Gastrocnemius medialis (tissue), 4 donors: ENCODE measurements at regions not wholly inside any gene's neighbourhood (a gene's known extent, or its start where the extent isn't known, plus 50 kb on each side); places are given as distances from the start of the nearest gene placed in this dataset.

Source experiments
- ATAC-seq, 2 donors: fragments of 150-250 bp; one replicate each; pipeline ENCODE4 v1.9.1; 2016
- DNase-seq, 2 donors: peaks; one replicate each; pipeline ENCODE4 v3.0.0-alpha.2; 2019
- H3K27ac ChIP-seq, 4 donors: fragments of 200-600 bp; sonication (generic); 1 replicate in 1 of 4; 2 replicates in 3 of 4; pipeline ENCODE4 v1.5.1; 2016 to 2018; ENCODE audit warnings: mild to moderate bottlenecking in 2 of 4, moderate library complexity in 1 of 4
- H3K27me3 ChIP-seq, 3 donors: fragments of 200-600 bp; sonication (generic) in 2 of 3; 1 replicate in 1 of 3; 2 replicates in 2 of 3; pipeline versions ENCODE4 v1.5.1 to v1.6.0; 2016 to 2019; ENCODE audit warnings: mild to moderate bottlenecking in 1 of 3, moderate library complexity in 1 of 3
- H3K36me3 ChIP-seq, 2 donors: fragments of 200-600 bp; sonication (generic) in 1 of 2; one replicate each; pipeline ENCODE4 v1.5.1; 2017 to 2018
- H3K4me1 ChIP-seq, 2 donors: fragments of 200-600 bp; sonication (generic) in 1 of 2; one replicate each; pipeline ENCODE4 v1.5.1; 2016 to 2017; ENCODE audit warnings: mild to moderate bottlenecking in 2 of 2
- H3K4me3 ChIP-seq, 4 donors: fragments of 200-600 bp; sonication (generic) in 3 of 4; 1 replicate in 1 of 4; 2 replicates in 3 of 4; pipeline ENCODE4 v1.5.1; 2016 to 2019; ENCODE audit warnings: mild to moderate bottlenecking in 2 of 4
- H3K9me3 ChIP-seq, 3 donors: fragments of 200-600 bp; sonication (generic) in 2 of 3; 1 replicate in 1 of 3; 2 replicates in 2 of 3; pipeline ENCODE4 v1.5.1; 2016 to 2019
- POLR2A ChIP-seq, 2 donors: fragments of 450-650 bp; IDR thresholded peaks; one replicate each; pipeline ENCODE4 v1.6.1; 2017; ENCODE audit warnings: antibody characterized with exemption in 2 of 2, mild to moderate bottlenecking in 2 of 2, moderate library complexity in 2 of 2
- in situ Hi-C, 4 donors: fragments of 200-750 bp; cut with MboI; loops; one replicate each; pipeline versions ENCODE4 v1.15.0 to v1.8.0; 2017; ENCODE audit warnings: low sequenced_read_pairs in 4 of 4
- intact Hi-C: fragments of 100-400 bp; cut with DNase I; formaldehyde crosslinking; loops from one replicate; pipeline ENCODE4 v1.15.1; 2023; ENCODE audit warnings: low total_unique reads
- TF ChIP-seq, protein P1 (sequence below), 5 experiments: fragments of 450-650 bp in 3 of 5; fragments of 200-600 bp in 2 of 5; sonication (generic) in 2 of 5; IDR thresholded peaks in 4 of 5; conservative IDR thresholded peaks in 1 of 5; 1 replicate in 4 of 5; 2 replicates in 1 of 5; pipeline ENCODE4 v1.5.1; 2016 to 2019; ENCODE audit warnings: antibody characterized with exemption in 5 of 5, mild to moderate bottlenecking in 3 of 5, moderate library complexity in 3 of 5

DNA sequence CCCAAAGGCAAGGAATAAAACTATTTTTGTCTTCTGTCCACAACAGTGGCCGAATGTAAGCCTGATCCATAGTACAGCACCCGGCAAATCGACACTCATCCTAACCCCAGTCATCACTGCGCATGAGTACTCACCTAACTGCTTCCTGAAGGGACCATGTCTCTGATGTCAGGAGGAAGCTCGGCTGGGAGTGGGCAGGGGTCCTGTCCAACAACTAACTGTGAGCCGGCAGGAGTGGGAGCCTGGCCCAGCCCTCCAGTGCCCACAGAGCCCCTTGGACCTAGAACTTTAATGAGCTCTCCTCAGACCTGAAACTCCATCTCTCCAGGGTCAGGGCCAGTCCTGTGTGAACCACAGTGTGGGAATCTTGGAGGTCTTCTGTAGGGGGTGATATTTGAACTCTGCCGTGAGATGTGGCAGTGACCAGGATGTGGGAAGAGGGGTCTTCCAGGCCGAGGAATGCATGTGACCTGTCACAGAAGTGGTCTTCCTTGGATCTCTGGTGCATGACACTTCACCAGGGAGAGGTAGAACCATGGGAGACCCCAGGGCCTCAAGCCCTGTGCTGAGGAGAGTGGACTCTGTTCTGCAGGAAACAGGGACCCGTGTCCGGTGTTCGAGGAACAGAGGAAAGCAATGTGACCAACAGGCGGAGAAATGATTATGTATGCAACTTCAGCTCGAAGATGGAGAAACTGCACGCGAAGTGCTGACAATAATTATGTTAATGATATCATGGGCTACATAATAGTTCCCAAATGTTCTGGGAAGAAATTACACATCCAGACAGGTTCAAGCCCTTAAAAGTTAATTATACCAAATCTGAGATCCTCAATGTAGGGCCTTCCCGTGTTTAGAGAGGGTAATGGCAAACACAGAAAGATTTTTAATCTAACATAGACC is 240.1 kb upstream of the HDAC4 start:
- Histone ChIP-seq H3K9me3 (no peaks in the 10 kb centered on the region), H3K4me3 (no peak overlapping the region), H3K4me1 (no peaks in the 10 kb centered on the region), H3K27me3 (peaks cover 0 to 3% (median 0%) of the 10 kb centered on the region in 3 donors), H3K27ac (no peak overlapping the region), H3K36me3 (no peaks in the 10 kb centered on the region)
- in situ Hi-C loops = no loop called here
- TF ChIP-seq, protein P1, sequence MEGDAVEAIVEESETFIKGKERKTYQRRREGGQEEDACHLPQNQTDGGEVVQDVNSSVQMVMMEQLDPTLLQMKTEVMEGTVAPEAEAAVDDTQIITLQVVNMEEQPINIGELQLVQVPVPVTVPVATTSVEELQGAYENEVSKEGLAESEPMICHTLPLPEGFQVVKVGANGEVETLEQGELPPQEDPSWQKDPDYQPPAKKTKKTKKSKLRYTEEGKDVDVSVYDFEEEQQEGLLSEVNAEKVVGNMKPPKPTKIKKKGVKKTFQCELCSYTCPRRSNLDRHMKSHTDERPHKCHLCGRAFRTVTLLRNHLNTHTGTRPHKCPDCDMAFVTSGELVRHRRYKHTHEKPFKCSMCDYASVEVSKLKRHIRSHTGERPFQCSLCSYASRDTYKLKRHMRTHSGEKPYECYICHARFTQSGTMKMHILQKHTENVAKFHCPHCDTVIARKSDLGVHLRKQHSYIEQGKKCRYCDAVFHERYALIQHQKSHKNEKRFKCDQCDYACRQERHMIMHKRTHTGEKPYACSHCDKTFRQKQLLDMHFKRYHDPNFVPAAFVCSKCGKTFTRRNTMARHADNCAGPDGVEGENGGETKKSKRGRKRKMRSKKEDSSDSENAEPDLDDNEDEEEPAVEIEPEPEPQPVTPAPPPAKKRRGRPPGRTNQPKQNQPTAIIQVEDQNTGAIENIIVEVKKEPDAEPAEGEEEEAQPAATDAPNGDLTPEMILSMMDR (IDR thresholded peaks at IDR 0.05 in 4 of 5, conservative IDR thresholded peaks at IDR 0.05 in 1 of 5) = no peak
- no peak for TF ChIP-seq POLR2A (IDR thresholded peaks at IDR 0.05)
- intact Hi-C loops = no loop called here
- no peak for ATAC-seq
- DNase-seq = no peak

- no peaks in the 10 kb centered on the region for H3K27me3 ChIP-seq
- H3K27ac ChIP-seq = no peak overlapping the region
- TF ChIP-seq, protein P1 (IDR thresholded peaks at IDR 0.05 in 4 of 5, conservative IDR thresholded peaks at IDR 0.05 in 1 of 5) = no peak
- no peak for TF ChIP-seq POLR2A (IDR thresholded peaks at IDR 0.05)
- in situ Hi-C loops (no loop called here), intact Hi-C loops (no loop called here)
- no peak for DNase-seq
- H3K9me3 ChIP-seq = no peaks in the 10 kb centered on the region
- H3K36me3 ChIP-seq = no peaks in the 10 kb centered on the region
- no peak overlapping the region for H3K4me3 ChIP-seq
- H3K4me1 ChIP-seq = no peaks in the 10 kb centered on the region
- no peak for ATAC-seq
Measured at GRCh38 chr2:239640210-239640609, 239.4 kb upstream of the HDAC4 start.

DNA sequence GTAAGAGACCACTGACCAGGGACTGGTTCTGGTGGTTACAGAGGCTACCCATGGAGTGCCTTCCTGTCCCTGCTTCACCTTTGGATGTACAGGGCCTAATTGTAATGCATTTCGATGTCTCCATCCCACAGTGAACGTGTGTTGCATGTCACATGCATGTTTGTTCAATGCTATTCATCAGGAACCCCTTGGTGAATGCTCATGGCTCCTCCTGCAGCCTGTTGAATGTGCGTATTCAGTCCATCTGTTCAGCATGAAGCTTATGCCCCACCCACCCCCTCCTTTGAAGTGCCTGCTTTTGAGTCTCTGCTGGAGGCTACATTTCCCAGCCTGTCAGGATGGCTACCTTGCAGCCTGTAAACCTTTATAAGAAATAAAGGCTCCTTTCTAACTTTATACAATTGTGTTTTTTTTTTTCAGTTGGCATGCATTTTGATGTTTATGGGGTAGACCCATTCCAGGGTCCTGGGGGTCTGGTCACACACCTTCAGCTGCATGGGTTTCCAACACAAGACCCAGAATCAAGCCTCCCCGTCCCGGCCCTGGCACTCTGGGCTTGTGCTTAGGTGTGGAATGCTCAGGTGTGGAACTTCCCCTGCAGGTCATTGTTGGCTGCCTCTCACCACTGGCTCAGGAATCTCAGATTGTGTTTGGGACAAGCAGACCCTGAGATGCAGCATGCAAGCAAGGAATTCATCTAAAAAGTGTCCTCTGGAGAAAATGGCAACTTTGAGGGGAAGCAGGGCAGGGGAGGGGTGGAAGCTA is 238.8 kb upstream of the HDAC4 start:
- no peaks in the 10 kb centered on the region for H3K4me1 ChIP-seq
- in situ Hi-C loops = no loop called here
- TF ChIP-seq POLR2A (IDR thresholded peaks at IDR 0.05) = no peak
- TF ChIP-seq, protein P1 (IDR thresholded peaks at IDR 0.05 in 4 of 5, conservative IDR thresholded peaks at IDR 0.05 in 1 of 5) = no peak
- ATAC-seq = no peak
- intact Hi-C loops = loop anchor here (10.0 kb wide), 1 partner anchor 195 kb away; no protein-coding TSS in a partner anchor
- no peak overlapping the region for H3K4me3 ChIP-seq
- no peaks in the 10 kb centered on the region for H3K9me3 ChIP-seq
- no peak overlapping the region for H3K27ac ChIP-seq
- no peaks in the 10 kb centered on the region for H3K36me3 ChIP-seq
- no peaks in the 10 kb centered on the region for H3K27me3 ChIP-seq
- DNase-seq = no peak

GRCh38 chr2:239638376-239638775 is 237.6 kb upstream of the HDAC4 start:
- TF ChIP-seq, protein P1 (IDR thresholded peaks at IDR 0.05 in 4 of 5, conservative IDR thresholded peaks at IDR 0.05 in 1 of 5) = no peak
- no peak for TF ChIP-seq POLR2A (IDR thresholded peaks at IDR 0.05)
- no peak overlapping the region for H3K27ac ChIP-seq
- ATAC-seq (no peak), DNase-seq (no peak)
- H3K4me3 ChIP-seq = no peak overlapping the region
- intact Hi-C loops (loop anchor here (10.0 kb wide), 1 partner anchor 194 kb away; no protein-coding TSS in a partner anchor), in situ Hi-C loops (no loop called here)
- no peaks in the 10 kb centered on the region for H3K36me3 ChIP-seq
- H3K27me3 ChIP-seq = no peaks in the 10 kb centered on the region
- no peaks in the 10 kb centered on the region for H3K9me3 ChIP-seq
- H3K4me1 ChIP-seq = no peaks in the 10 kb centered on the region
